OCI-LY7 (cell line): ENCODE measurements at regions not wholly inside any gene's neighbourhood (a gene's known extent, or its start where the extent isn't known, plus 50 kb on each side); places are given as distances from the start of the nearest gene placed in this dataset.

ENCODE experiments used
- BruUV-seq: library from RNA; stranded (reverse); fragments of 400-500 nt; replicated peaks from 2 replicates; lab custom pipeline; 2021; lab: Mats Ljungman, UMichigan
- CTCF ChIA-PET: fragments of 300-600 bp; sonication (Branson Sonifier 250); formaldehyde crosslinking; loops from one replicate; lab custom pipeline; 2022; ENCODE audit warnings: antibody characterized with exemption; ENCODE audit not compliant: unreplicated experiment; lab: Charles Lee
- POLR2A ChIA-PET: fragments of 300-600 bp; sonication (Branson Sonifier 250); formaldehyde crosslinking; loops from one replicate; lab custom pipeline; 2022; ENCODE audit warnings: antibody characterized with exemption; lab: Charles Lee
- DNase-seq: peaks from one replicate; pipeline ENCODE4 v3.0.0-alpha.2; 2015; ENCODE audit warnings: low spot score
- H2AFZ ChIP-seq: fragments of 200-600 bp; sonication (generic), shearing (Covaris generic); 2 replicates; pipeline ENCODE4 v1.6.1; 2014; ENCODE audit warnings: mild to moderate bottlenecking, antibody characterized with exemption, low read length, moderate library complexity
- H3K27ac ChIP-seq: fragments of 200-600 bp; sonication (generic); 2 replicates; pipeline ENCODE4 v1.5.1; 2014; ENCODE audit warnings: mixed run types, low read depth, mild to moderate bottlenecking, moderate library complexity, low read length, inconsistent platforms; ENCODE audit not compliant: poor library complexity, severe bottlenecking
- H3K36me3 ChIP-seq: fragments of 200-600 bp; sonication (generic); 2 replicates; pipeline ENCODE4 v1.6.1; 2014; ENCODE audit warnings: mild to moderate bottlenecking, antibody characterized with exemption, low read length, moderate library complexity, mixed read lengths; ENCODE audit not compliant: insufficient read depth
- H3K4me1 ChIP-seq: fragments of 200-600 bp; sonication (generic); 2 replicates; pipeline ENCODE4 v1.5.1; 2014; ENCODE audit warnings: mild to moderate bottlenecking, low read length; ENCODE audit not compliant: insufficient read depth, poor library complexity, severe bottlenecking
- H3K4me2 ChIP-seq: fragments of 200-600 bp; sonication (generic); 2 replicates; pipeline ENCODE4 v1.6.1; 2014; ENCODE audit warnings: mild to moderate bottlenecking, low read length
- H3K4me3 ChIP-seq: fragments of 200-600 bp; sonication (generic); 2 replicates; pipeline ENCODE4 v1.5.1; 2014; ENCODE audit warnings: mild to moderate bottlenecking, low read depth, low read length; ENCODE audit not compliant: poor library complexity, severe bottlenecking
- H3K79me2 ChIP-seq: fragments of 200-600 bp; sonication (generic); 2 replicates; pipeline ENCODE4 v1.6.1; 2016; ENCODE audit warnings: low read depth, mild to moderate bottlenecking, low read length, moderate library complexity, mixed read lengths; ENCODE audit not compliant: insufficient read depth
- H3K9me2 ChIP-seq: fragments of 200-600 bp; sonication (generic); 2 replicates; pipeline ENCODE4 v1.6.1; 2016; ENCODE audit warnings: mild to moderate bottlenecking, low read length, mixed read lengths; ENCODE audit not compliant: insufficient read depth
- H3K9me3 ChIP-seq: fragments of 200-600 bp; sonication (generic); 2 replicates; pipeline ENCODE4 v1.6.1; 2014; ENCODE audit warnings: mild to moderate bottlenecking, mixed run types, low read length, mixed read lengths
- H4K20me1 ChIP-seq: fragments of 200-600 bp; sonication (generic); 2 replicates; pipeline ENCODE4 v1.6.1; 2014; ENCODE audit warnings: mild to moderate bottlenecking, antibody characterized with exemption, low read length, moderate library complexity, mixed read lengths; ENCODE audit not compliant: insufficient read depth
- EZH2phosphoT487 ChIP-seq: fragments of 200-600 bp; sonication (generic); IDR thresholded peaks from 2 replicates; pipeline ENCODE4 v1.6.1; 2018; ENCODE audit warnings: low read depth, borderline replicate concordance, mild to moderate bottlenecking, mixed run types, antibody characterized with exemption, low read length, moderate library complexity, mixed read lengths
- intact Hi-C: fragments of 100-400 bp; cut with micrococcal nuclease; formaldehyde crosslinking; loops from one replicate; pipeline ENCODE4 v1.10.0; 2022; ENCODE audit not compliant: unreplicated experiment
- TF ChIP-seq, protein P1 (sequence below): fragments of 200-600 bp; sonication (generic); conservative IDR thresholded peaks from 2 replicates; pipeline ENCODE4 v1.5.1; 2014; ENCODE audit warnings: mild to moderate bottlenecking, antibody characterized with exemption, low read length, moderate library complexity, mixed read lengths

DNA sequence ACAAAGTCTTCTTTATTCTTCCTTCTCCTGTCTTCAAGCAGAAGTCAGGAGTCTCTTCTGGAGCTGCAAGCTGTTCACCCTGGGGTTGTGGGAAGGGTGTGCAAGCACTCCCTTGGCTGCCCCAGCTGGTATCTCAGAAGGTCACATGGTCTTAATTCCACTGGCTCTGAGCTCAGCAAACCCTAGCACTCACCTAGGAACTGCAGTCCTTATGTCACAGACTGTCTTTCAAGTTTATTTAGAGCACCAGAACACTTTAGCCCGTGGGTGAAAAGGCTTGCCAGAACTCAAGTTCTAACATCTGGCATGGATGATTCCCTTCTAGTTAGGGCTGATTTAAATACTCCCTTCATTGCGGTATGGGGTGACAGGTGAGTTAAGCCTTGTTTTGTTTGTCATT is 379.0 kb downstream of the CCER1 start:
- H3K4me1 ChIP-seq, result no peaks in the 10 kb centered on the region
- intact Hi-C loops, result no loop called here
- 0 out of 2 replicates have a peak, but pooled peaks cover 9% of the 10 kb centered on the region for H3K9me3 ChIP-seq
- no peak overlapping the region for H3K27ac ChIP-seq
- DNase-seq, result no peak
- no peak for TF ChIP-seq EZH2phosphoT487
- TF ChIP-seq, protein P1, sequence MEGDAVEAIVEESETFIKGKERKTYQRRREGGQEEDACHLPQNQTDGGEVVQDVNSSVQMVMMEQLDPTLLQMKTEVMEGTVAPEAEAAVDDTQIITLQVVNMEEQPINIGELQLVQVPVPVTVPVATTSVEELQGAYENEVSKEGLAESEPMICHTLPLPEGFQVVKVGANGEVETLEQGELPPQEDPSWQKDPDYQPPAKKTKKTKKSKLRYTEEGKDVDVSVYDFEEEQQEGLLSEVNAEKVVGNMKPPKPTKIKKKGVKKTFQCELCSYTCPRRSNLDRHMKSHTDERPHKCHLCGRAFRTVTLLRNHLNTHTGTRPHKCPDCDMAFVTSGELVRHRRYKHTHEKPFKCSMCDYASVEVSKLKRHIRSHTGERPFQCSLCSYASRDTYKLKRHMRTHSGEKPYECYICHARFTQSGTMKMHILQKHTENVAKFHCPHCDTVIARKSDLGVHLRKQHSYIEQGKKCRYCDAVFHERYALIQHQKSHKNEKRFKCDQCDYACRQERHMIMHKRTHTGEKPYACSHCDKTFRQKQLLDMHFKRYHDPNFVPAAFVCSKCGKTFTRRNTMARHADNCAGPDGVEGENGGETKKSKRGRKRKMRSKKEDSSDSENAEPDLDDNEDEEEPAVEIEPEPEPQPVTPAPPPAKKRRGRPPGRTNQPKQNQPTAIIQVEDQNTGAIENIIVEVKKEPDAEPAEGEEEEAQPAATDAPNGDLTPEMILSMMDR, result no peak
- H3K36me3 ChIP-seq, result no peaks in the 10 kb centered on the region
- no peak overlapping the region for H3K4me3 ChIP-seq
- H3K79me2 ChIP-seq, result no peaks in the 10 kb centered on the region
- H4K20me1 ChIP-seq, result no peaks in the 10 kb centered on the region
- POLR2A ChIA-PET, result no interaction called here
- H3K4me2 ChIP-seq, result no peak overlapping the region
- no peak overlapping the region for H2AFZ ChIP-seq
- no peaks in the 10 kb centered on the region for H3K9me2 ChIP-seq
- CTCF ChIA-PET, result no interaction called here
- no TSS peak for BruUV-seq

DNA sequence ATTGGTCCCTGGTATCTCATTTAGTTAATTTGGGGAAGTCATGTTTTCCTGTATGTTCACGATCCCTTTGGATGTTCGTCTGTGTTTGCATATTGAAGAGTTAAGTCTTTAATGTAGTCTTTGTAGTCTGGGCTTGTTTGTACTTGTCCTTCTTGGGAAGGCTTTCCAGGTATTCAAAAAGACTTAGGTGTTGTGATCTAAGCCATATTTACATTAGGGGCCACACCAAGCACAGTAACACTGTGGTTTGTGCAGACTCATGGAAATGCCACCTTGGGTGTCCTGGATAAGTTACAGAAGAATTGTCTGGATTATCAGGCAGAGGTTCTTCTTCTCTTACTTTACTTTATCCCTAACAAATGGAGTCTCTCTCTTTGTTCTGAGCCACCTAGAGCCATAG is 380.3 kb downstream of the CCER1 start:
- H2AFZ ChIP-seq, result no peak overlapping the region
- H4K20me1 ChIP-seq, result no peaks in the 10 kb centered on the region
- 0 out of 2 replicates have a peak, but pooled peaks cover 9% of the 10 kb centered on the region for H3K9me3 ChIP-seq
- TF ChIP-seq EZH2phosphoT487, result no peak
- TF ChIP-seq, protein P1, result no peak
- no peak overlapping the region for H3K4me3 ChIP-seq
- no peak for DNase-seq
- H3K4me1 ChIP-seq, result no peaks in the 10 kb centered on the region
- POLR2A ChIA-PET, result interaction anchor here (1.1 kb wide), 1 partner anchor 15 kb away, joined by 3 read pairs; no protein-coding TSS in a partner anchor
- no TSS peak for BruUV-seq
- no peaks in the 10 kb centered on the region for H3K9me2 ChIP-seq
- CTCF ChIA-PET, result no interaction called here
- no peak overlapping the region for H3K4me2 ChIP-seq
- no peaks in the 10 kb centered on the region for H3K79me2 ChIP-seq
- intact Hi-C loops, result no loop called here
- H3K36me3 ChIP-seq, result no peaks in the 10 kb centered on the region
- no peak overlapping the region for H3K27ac ChIP-seq

DNA sequence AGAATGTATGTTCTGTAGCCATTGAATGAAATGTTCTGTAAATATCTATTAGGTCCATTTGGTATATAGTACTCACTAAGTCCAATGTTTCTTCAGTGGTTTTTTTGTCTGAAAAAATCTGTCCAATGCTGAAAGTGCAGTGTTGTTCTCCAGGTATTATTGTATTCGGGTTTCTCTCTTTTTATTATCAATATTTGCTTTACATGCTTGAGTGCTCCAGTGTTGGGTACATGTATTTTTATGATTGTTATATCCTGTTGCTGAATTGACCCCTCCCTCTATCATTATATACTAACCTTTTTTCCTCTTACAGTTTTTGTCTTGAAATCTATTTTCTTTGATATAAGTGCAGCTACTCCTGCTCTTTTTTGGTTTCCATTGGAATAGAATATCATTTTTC is 382.2 kb downstream of the CCER1 start:
- no TSS peak for BruUV-seq
- Histone ChIP-seq H3K4me3 (no peak overlapping the region), H3K27ac (no peak overlapping the region), H2AFZ (no peak overlapping the region), H3K36me3 (no peaks in the 10 kb centered on the region), H3K9me3 (0 out of 2 replicates have a peak, but pooled peaks cover 6% of the 10 kb centered on the region), H3K9me2 (no peaks in the 10 kb centered on the region), H3K4me1 (no peaks in the 10 kb centered on the region), H3K79me2 (no peaks in the 10 kb centered on the region), H3K4me2 (no peak overlapping the region), H4K20me1 (no peaks in the 10 kb centered on the region)
- DNase-seq, result no peak
- CTCF ChIA-PET, result no interaction called here
- TF ChIP-seq, protein P1, result no peak
- no peak for TF ChIP-seq EZH2phosphoT487
- intact Hi-C loops, result no loop called here
- POLR2A ChIA-PET, result no interaction called here
